HG03571 (cell line): ENCODE measurements at regions not wholly inside any gene's neighbourhood (a gene's known extent, or its start where the extent isn't known, plus 50 kb on each side); places are given as distances from the start of the nearest gene placed in this dataset.
"Not testable (repeated sequence)": the region's sequence is repeated elsewhere in the genome, so short reads cannot be mapped to it uniquely, and the experiment has no call there.

Source experiments
- ATAC-seq: cut with Tn5 transposase; IDR thresholded peaks from one replicate; pipeline ENCODE4 v1.9.1; 2021; ENCODE audit not compliant: unreplicated experiment

GRCh38 chr11:91091563-91091962 is 868.7 kb upstream of the CHORDC1 start:
- ATAC-seq: no peak

GRCh38 chr11:91086028-91086427 is 863.2 kb upstream of the CHORDC1 start:
- ATAC-seq: no peak

- ATAC-seq: no peak
Observed at GRCh38 chr11:91082255-91082654, 859.4 kb upstream of the CHORDC1 start.

- ATAC-seq: no peak
Observed at GRCh38 chr11:91081440-91082043, 858.7 kb upstream of the CHORDC1 start.

- ATAC-seq: no peak
Observed at GRCh38 chr11:91078221-91078620, 855.4 kb upstream of the CHORDC1 start.

GRCh38 chr11:91075032-91075695 is 852.3 kb upstream of the CHORDC1 start:
- no peak for ATAC-seq

GRCh38 chr11:91067666-91068065 is 844.8 kb upstream of the CHORDC1 start:
- ATAC-seq: no peak

GRCh38 chr11:91066456-91067047 is 843.7 kb upstream of the CHORDC1 start:
- ATAC-seq: no peak

GRCh38 chr11:91063399-91063798 is 840.5 kb upstream of the CHORDC1 start:
- ATAC-seq: not testable (repeated sequence)

- ATAC-seq: no peak
Observed at GRCh38 chr11:91047882-91048281, 825.0 kb upstream of the CHORDC1 start.

GRCh38 chr11:91046261-91046660 is 823.4 kb upstream of the CHORDC1 start:
- no peak for ATAC-seq

- no peak for ATAC-seq
Observed at GRCh38 chr11:91041626-91042025, 818.8 kb upstream of the CHORDC1 start.

- no peak for ATAC-seq
Observed at GRCh38 chr11:91023731-91024130, 800.9 kb upstream of the CHORDC1 start.

- no peak for ATAC-seq
Observed at GRCh38 chr11:91011503-91011902, 788.7 kb upstream of the CHORDC1 start.

GRCh38 chr11:91005458-91005857 is 782.6 kb upstream of the CHORDC1 start:
- ATAC-seq: no peak

- no peak for ATAC-seq
Observed at GRCh38 chr11:90997241-90997640, 774.4 kb upstream of the CHORDC1 start.

GRCh38 chr11:90972159-90972558 is 749.3 kb upstream of the CHORDC1 start:
- not testable (repeated sequence) for ATAC-seq

GRCh38 chr11:90947930-90948329 is 725.1 kb upstream of the CHORDC1 start:
- no peak for ATAC-seq

GRCh38 chr11:90930252-90930651 is 707.4 kb upstream of the CHORDC1 start:
- no peak for ATAC-seq

- no peak for ATAC-seq
Observed at GRCh38 chr11:90919332-90919731, 696.5 kb upstream of the CHORDC1 start.

- ATAC-seq: no peak
Observed at GRCh38 chr11:90916706-90917105, 693.9 kb upstream of the CHORDC1 start.

- no peak for ATAC-seq
Observed at GRCh38 chr11:90913131-90913668, 690.4 kb upstream of the CHORDC1 start.
